HG03045 (cell line): ENCODE measurements at regions not wholly inside any gene's neighbourhood (a gene's known extent, or its start where the extent isn't known, plus 50 kb on each side); places are given as distances from the start of the nearest gene placed in this dataset.

Source experiments
- ATAC-seq: cut with Tn5 transposase; IDR thresholded peaks from one replicate; pipeline ENCODE4 v1.9.1; 2021; ENCODE audit warnings: mild to moderate bottlenecking, moderate library complexity; ENCODE audit not compliant: unreplicated experiment

DNA sequence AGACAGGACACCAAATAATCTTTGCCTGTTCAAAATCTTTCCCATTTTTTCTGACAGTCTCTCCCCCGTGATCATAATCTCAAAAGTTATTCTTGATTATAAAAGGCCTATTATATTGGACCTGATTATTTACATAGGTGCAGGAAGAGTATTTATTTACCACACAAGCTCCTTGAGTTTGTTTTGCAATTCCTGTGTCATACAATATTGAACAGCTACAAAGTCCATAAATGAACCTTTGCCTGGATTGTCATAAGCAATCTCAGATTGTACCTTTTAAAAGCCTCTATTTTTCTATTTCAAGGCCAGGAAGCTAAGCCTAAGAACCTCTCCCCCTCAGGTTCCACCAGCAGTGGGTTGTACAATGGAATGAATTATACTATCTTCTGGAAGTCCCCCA, 183.9 kb upstream of the MEOX2 start:
- no peak for ATAC-seq

DNA sequence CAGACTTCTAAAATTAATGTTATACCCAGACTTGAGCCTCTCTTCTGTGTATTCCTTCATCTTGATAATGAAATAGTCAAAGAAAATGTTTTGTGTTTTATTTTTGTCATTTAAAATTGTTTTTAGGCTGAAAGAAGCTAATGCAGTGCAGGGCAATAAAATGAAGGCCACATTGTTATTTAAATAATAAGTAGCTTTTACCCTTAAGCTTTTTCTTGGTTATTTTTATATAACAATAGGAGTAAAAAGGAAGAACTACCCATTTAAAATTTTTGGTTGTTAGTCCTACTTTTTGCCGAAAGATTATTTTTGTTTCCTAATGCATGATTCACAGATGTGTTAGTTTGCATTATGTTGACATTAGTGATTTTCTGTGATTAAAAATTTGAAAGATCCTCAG, 181.0 kb upstream of the MEOX2 start:
- ATAC-seq, result no peak

DNA sequence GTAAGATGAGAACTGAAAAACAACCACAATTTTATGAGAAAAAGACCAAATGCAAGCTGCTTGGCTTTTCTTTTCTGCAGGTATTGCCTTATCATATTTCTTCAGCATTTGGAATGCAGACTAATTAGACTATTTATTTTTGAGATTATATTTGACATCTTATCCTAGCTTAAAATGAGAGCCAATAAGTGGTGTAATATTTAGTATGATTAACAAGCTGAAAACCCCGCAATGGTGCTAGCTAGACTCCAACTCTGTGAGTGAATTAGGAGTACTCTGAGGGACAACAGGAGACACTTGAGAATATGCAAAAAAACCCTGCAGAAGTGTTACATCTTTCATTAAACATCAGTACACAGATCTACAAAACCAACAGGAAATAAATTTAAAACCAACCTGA, 180.3 kb upstream of the MEOX2 start:
- ATAC-seq, result no peak

DNA sequence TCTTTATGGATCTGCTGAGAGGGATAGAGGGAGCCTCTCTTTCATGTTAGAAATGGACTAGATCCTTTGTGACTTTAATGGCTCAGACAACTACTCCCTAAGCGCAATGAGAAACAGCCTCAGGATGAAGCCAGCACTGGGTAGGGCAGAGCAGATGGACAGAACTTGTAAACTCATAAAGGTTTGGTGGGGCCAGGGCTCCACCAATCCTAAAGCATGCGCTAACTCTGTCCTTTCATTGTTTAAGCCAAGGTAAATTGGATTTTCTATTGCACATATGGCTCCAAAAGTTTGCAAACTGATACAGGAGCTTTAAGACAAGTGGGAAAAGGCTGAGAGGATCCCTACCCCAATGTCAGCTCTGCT, 178.1 kb upstream of the MEOX2 start:
- no peak for ATAC-seq

DNA sequence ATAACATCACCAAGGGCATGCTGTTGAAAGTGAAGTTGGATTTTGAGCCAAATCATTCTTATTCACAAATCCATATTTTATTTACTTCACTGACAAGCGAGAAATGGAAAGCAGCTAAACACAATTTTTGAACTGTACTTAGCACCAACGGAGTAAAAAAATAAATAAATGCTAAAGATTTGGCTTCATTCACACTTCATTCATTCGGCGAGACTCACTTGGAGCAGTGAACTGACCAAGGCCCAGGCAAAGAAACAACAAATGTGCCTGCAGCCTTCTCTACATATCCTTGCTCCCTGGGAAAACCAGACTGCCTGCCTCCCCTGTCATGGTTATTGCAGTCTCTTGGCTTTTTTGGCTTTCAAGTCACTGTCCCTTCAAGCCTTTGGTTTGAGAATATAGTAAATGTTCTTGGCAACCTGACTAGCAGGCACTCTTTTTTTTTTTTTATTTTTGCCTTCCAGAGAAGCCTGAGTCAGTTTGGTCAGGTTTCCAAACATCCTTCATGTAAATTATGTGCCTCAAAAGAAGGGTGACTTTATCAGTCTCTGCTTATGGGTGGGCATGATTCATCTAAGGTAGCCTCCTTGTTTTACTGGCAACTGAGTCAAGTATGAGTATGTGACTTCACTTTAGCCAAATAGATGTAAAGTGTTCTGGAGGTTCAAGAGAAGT, 177.6 kb upstream of the MEOX2 start:
- ATAC-seq, result no peak

DNA sequence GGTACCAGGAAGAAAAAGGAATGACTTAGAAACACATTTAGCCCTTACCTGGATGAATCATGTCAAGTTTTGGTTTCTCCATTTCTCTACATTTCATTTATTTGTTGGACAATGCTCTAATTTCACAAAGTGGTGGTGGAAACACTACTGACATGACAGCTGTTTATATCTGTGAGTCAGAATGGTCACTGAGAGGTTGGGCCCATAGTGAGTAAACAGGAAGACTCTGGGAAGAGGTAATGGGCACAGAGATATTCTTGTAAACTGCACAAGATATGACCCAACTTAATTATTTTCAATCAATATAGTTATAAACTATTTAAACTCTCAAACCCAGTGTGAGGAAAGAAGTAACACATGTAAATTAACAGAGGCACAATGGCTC, 176.3 kb upstream of the MEOX2 start:
- no peak for ATAC-seq

DNA sequence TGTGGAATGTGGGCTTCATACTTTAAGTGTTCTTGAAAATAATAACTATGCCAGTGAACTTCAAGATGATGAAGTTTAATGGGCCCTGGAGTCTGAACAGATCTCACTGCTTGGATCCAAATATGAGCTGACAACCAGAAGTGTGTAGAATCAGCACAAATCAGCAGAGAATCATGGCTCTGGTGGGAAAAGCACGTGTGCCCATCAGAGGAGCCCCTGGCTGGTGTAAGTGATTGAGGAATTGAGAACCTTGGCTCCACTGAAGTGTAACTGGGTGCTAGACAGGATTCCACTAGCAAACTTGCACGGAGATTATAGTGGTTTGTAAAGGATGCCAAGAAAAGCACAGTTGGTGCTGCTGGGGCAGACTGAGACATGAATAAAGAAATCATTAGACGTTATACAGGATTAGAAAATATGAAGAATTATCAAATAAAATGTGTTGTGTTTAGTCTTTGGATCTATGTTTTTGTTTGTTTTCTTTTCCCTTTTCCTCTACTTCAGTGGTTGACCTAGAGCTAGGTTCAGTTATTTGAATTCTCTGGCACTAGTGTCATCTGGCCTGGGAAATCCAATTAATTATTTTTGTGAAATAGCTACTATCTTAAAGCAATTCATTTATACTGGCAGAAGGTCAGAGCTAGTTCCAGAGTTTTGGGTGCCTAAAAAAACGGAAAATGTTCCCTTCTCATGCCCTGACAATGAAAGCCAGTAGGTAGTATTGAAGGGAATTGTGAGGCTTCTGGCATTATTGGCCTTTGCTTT, 175.7 kb upstream of the MEOX2 start:
- no peak for ATAC-seq

DNA sequence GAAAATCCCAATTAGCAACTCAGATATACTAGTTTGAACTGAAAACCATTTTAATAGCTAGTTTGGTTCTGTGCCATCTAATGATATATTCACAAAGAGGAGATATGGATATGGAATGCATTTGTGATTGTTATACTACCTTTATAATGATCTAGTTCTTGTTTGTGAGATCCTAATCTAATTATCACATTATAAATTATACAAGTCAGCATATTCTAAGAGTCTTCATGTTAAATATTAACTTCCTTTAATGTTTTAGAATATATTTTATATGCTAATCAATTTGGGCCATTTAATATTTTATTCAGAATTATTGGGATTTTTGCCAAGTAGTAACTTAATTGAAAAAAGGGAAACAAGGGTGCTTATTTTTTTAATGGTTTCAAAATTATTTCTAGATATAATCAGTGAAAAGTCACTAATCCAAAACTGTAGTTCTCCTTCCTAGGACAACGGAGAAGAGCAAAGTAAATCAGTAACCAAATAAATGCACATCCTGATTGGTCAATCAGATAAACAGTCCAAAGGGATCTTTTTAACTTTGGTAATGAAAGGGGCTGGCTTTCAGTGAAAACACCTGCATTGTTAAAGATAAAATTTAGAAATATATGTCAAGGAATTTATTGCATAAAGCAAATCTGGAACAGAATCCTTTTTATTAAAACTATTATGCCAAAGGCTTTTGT, 173.9 kb upstream of the MEOX2 start:
- ATAC-seq, result no peak

DNA sequence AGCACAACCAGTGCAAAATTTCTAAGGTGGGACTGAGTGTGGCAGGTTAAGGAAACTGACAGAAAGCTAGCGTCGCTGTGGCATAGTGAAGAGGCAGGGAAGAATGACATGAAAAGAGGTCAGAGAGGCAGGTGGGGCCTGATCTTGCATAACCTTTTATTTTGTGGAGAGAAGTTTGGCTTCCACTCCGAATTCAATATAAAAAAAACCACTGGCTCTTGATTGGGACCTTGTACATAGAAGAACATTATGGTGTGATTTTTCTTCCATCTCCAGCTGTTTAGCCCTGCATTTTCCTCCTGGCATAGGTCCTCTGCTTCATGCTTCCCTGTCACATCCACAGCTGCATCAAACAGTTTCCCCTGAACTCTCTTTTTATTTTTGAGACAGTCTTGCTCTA, 170.5 kb upstream of the MEOX2 start:
- no peak for ATAC-seq

DNA sequence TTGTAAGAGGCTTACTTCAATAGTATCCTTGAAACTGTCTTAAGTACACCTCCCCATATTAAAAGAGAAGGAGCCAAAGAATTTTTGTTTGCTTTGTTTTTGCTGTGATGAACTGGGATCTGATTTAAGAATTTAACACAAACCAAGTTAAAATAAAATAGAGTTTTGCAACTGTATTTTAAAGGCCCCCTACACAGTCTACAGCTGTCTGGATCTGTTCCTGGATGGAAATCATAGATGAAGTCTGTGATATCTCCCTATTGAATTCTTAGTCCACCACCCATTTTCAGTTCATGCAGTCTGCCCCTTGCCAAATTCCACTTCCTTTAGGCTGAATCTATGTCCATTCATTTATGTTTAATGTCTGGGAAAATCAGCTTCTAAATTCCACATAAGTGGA, 169.8 kb upstream of the MEOX2 start:
- ATAC-seq, result no peak

DNA sequence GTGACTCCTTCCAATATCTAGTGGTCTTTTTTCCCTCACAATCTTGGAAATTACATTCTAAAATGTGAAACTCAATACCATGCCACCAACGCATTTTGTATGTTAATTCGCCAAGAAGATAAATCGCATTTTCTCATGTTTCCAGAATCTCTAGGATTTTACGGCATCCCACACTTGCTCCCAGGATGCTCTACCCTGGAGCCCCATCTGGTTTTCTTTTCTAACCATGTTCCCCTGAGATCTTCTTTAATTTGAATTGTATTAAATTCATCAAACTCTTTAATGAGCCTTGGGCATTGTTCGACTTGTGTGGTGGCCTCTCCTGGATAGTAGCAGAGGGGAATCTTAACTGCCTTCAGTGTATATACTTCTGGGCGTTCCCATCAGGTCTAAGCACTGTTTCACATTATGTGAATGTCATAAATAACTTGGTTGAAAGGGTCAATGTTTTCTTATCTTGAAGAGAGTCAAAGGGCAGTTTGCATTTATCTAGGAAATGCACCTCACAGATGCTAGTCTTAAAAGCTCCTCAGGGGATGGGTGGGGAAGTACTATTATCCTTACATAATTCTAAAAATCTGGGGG, 169.1 kb upstream of the MEOX2 start:
- ATAC-seq, result no peak

DNA sequence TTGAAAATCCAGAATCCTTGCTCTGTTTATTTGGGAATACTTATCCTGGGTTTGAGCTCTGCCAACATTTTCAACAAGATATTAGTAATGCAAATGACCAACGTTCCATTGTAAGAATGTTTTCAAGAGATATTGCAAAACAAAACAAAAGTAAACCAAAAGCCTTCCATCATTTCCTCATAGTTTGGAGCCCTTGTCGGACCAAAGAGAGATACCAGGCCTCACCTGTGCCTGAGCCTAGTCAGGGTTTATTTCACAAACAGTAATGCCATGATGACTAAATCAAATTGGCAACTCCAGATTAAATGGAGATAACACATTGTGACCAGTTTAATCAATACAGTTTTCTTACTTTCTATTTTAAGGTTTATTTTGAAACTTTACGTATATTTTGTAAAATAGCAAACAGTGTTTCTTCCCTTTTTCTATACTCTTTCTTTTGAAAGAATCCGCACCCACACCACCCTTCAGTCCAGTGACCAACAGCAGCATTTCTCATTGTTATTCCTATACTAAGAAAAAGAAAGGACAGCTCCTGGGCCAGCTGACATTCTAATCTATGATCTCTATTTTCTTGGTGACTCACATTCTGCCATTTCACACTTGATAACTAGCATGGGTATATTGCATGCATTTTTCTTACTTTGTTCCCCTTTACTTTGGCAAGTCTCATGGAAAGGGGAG, 168.5 kb upstream of the MEOX2 start:
- no peak for ATAC-seq

DNA sequence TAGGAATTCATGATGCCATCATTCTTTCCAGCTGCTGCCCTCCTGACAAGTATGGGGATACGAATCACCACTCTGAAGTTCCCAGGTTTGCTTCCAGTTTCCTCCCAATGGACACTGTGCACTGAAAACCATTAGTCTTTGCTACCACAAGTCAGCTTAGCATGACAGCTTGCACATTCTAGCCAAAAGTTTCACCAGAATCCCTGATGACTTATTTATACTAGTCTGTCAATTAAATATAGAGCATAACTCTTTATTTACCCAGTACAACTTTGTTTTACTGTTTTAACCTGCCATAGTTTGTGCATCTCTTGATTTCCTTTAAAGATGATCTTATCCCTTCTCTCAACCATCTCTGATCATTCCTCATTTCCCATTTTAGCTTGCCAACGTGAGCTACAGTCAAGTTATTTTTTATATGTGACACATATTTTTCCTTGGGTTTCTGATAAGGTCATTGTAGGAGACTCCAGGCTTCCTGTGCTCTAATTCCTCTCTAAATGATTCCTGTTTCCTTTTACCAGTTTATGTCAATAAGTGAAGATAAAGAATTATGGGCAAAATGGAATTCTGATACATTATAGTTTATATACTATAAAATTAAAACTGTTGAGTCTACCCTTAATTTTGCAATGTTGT, 167.5 kb upstream of the MEOX2 start:
- ATAC-seq, result no peak

DNA sequence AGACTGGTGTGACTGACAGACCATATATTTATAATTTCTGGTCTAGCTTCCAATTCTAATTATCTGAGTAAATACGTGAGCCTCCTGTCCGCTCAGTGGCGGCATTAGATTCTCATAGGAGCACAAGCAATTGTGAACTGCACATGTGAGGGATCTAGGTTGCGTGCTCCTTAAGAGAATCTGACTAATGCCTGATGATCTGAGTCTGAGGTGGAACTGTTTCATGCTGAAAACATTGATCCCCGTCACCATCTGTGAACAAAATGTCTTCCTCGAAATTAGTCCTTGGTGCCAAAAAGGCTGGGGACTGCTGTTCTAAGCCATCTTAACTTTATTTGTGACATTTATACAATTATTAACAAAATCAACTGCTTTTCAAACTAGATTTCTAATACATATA, 164.7 kb upstream of the MEOX2 start:
- ATAC-seq, result no peak

DNA sequence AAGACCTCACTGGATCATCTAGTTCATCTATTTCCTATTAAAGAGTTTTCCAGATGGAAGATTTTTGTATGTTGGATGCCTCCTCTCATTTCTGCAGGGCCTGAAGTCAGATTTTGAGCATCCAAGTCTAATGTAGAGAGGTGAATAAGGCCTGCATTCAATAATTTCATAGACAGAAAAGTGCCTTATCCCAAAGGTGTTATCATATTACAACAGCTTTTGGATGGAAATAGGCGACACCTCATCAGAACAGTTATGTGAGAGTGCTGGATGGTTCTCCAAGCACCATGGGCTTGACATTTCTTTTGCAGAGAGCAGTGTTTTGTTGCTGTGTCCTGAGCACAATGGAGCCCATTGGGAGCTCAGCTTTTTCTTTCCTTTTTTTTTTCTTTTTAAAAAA, 162.4 kb upstream of the MEOX2 start:
- no peak for ATAC-seq

DNA sequence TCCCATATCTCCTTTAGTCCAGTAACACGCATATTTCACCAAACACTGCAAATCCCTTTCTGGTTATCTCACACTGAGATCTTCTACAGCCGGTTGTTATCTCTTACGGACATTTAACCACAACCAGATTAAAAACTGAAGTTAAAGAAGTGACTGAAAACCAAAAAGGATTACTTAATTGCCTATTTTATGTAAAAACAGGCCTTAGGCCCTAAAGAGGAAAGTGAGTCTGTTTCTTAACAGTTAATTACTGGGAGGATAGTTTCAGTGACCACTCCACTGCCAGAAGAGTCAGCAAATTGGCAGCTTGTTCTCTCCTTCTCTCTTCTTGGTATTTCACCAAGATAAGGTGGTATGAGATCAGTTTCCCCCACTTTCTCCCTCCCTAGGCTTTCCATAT, 161.9 kb upstream of the MEOX2 start:
- no peak for ATAC-seq

DNA sequence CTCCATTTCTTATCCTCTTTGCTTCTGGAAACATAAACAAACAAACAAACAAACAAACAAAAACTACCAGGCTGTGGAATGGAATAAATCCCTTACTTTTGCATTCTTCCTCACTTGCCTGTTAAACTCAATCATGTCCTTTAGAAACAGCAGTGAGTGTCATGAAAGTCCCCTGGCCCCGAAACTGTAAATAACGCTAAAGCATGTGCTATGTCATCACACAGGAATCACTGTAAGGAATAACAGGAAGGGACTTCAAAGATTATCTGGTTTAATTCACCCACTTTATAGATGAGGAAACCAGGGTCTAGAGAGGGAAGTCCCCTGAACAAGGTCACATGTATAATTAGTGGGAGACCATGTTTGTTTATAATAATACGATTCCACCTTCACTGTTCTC, 159.4 kb upstream of the MEOX2 start:
- no peak for ATAC-seq

DNA sequence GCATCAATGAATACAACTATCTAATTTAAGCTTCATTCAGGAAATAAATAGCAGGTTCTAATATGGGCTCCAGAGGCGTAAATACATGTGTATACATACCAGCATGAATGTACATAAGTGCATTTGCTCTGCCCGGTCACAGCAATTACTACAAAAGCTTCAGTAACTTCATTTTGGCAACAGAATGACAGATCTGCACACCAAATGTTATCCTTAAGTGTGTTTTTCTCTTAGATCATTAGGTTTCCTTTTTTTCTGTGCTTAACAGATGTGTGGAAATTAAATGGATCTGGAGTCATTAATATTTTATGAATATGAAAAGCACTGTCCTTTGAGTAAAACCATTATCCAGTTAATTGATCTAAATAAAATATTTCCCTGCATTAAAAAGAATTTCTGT, 159.0 kb upstream of the MEOX2 start:
- no peak for ATAC-seq

DNA sequence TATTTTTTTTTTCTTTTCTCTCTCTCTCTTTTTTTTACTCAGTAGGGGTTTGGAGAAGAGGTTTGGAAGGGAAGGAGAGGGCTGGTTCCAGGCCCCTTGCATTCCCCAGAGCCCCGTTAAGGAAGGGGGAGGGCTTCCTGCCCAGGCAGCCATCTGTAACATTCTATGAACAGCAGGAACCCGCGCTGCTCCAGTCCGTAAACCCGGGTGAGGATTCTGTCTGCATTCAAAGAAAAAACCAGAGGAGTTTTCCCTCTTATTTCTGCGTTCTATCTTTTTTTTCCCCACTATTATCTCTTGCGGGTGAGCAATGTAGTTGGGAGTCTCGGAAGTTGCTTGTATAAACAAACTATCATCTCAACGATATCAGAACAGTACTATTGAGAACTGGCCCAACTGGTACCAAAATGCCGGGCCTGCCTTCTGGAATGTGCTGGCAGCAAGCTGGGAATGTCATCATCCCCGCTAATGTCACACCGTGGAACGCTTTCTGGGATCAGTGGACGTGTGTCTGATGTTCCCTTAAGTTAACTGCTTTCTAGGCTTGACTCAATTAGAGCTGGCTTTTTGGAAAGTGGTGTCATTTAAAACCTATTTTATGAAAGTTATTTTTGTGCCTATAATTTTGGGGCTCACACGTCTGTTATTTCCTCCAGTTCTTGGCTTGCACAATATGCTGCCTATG, 153.1 kb upstream of the MEOX2 start:
- no peak for ATAC-seq

DNA sequence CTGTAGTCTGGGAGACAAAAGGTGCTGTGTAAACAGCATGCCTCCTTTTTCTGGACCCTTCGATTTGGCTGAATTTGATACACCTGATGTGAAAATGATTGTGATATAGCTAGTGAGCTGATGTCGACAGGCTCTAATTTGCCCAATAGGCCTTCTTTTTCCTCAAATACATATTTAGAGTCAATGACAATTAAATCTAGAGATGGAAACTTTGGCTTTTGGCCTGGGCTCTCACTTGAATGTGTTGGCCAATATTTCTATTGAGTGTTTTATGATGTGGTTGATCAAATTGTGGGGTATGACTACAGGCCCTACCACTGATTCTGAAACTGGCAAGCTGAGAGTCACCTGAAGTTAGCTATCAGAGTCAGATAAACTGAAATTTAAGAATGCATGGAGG, 151.8 kb upstream of the MEOX2 start:
- no peak for ATAC-seq
